GM19397 (cell line): ENCODE measurements at regions not wholly inside any gene's neighbourhood (a gene's known extent, or its start where the extent isn't known, plus 50 kb on each side); places are given as distances from the start of the nearest gene placed in this dataset.
"Not testable (repeated sequence)": the region's sequence is repeated elsewhere in the genome, so short reads cannot be mapped to it uniquely, and the experiment has no call there.

ENCODE experiments used
- ATAC-seq: cut with Tn5 transposase; IDR thresholded peaks from one replicate; pipeline ENCODE4 v1.9.1; 2021; ENCODE audit warnings: mild to moderate bottlenecking, moderate library complexity; ENCODE audit not compliant: unreplicated experiment

- ATAC-seq = not testable (repeated sequence)
Observed at GRCh38 chr9:87041553-87042235, 94.4 kb upstream of the GAS1 start.

GRCh38 chr9:87049929-87050608, 102.8 kb upstream of the GAS1 start:
- not testable (repeated sequence) for ATAC-seq

GRCh38 chr9:87054999-87055686, 107.8 kb upstream of the GAS1 start:
- ATAC-seq = no peak

- ATAC-seq = no peak
Observed at GRCh38 chr9:87059772-87060171, 112.5 kb upstream of the GAS1 start.

- ATAC-seq = no peak
Observed at GRCh38 chr9:87062746-87063145, 115.4 kb upstream of the GAS1 start.

GRCh38 chr9:87063246-87063645, 115.9 kb upstream of the GAS1 start:
- ATAC-seq = no peak

- no peak for ATAC-seq
Observed at GRCh38 chr9:87063871-87064270, 116.6 kb upstream of the GAS1 start.

- no peak for ATAC-seq
Observed at GRCh38 chr9:87064311-87064710, 117.0 kb upstream of the GAS1 start.

GRCh38 chr9:87065981-87066380, 118.7 kb upstream of the GAS1 start:
- no peak for ATAC-seq

GRCh38 chr9:87067426-87067825, 120.1 kb upstream of the GAS1 start:
- no peak for ATAC-seq

- no peak for ATAC-seq
Observed at GRCh38 chr9:87068177-87068840, 121.0 kb upstream of the GAS1 start.

- no peak for ATAC-seq
Observed at GRCh38 chr9:87069690-87070089, 122.4 kb upstream of the GAS1 start.

- no peak for ATAC-seq
Observed at GRCh38 chr9:87070336-87070735, 123.0 kb upstream of the GAS1 start.

GRCh38 chr9:87071473-87071872, 124.2 kb upstream of the GAS1 start:
- ATAC-seq = no peak

- no peak for ATAC-seq
Observed at GRCh38 chr9:87073692-87074091, 126.4 kb upstream of the GAS1 start.

- ATAC-seq = no peak
Observed at GRCh38 chr9:87075537-87075936, 128.2 kb upstream of the GAS1 start.

- no peak for ATAC-seq
Observed at GRCh38 chr9:87076825-87077224, 129.5 kb upstream of the GAS1 start.

GRCh38 chr9:87077986-87078385, 130.7 kb upstream of the GAS1 start:
- ATAC-seq = no peak

- no peak for ATAC-seq
Observed at GRCh38 chr9:87080512-87081264, 133.4 kb upstream of the GAS1 start.

GRCh38 chr9:87081503-87081902, 134.2 kb upstream of the GAS1 start:
- ATAC-seq = no peak

GRCh38 chr9:87083986-87084385, 136.7 kb upstream of the GAS1 start:
- ATAC-seq = no peak
